NCI-H345 treated with DMSO at 0.1 percent for 48 hours (cell line): ENCODE measurements at regions not wholly inside any gene's neighbourhood (a gene's known extent, or its start where the extent isn't known, plus 50 kb on each side); places are given as distances from the start of the nearest gene placed in this dataset.
"Not testable (repeated sequence)": the region's sequence is repeated elsewhere in the genome, so short reads cannot be mapped to it uniquely, and the experiment has no call there.

Source experiments
- DNase-seq: peaks from one replicate; lab custom pipeline; 2025; ENCODE audit not compliant: unreplicated experiment; lab: John Stamatoyannopoulos, UW

DNA sequence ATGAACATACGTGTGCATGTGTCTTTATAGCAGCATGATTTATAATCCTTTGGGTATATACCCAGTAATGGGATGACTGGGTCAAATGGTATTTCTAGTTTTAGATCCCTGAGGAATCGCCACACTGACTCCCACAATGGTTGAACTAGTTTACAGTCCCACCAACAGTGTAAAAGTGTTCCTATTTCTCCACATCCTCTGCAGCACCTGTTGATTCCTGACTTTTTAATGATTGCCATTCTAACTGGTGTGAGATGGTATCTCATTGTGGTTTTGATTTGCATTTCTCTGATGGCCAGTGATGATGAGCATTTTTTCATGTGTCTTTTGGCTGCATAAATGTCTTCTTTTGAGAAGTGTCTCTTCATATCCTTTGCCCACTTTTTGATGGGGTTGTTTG lies 493.0 kb upstream of the PIK3R1 start:
- DNase-seq, result not testable (repeated sequence)

DNA sequence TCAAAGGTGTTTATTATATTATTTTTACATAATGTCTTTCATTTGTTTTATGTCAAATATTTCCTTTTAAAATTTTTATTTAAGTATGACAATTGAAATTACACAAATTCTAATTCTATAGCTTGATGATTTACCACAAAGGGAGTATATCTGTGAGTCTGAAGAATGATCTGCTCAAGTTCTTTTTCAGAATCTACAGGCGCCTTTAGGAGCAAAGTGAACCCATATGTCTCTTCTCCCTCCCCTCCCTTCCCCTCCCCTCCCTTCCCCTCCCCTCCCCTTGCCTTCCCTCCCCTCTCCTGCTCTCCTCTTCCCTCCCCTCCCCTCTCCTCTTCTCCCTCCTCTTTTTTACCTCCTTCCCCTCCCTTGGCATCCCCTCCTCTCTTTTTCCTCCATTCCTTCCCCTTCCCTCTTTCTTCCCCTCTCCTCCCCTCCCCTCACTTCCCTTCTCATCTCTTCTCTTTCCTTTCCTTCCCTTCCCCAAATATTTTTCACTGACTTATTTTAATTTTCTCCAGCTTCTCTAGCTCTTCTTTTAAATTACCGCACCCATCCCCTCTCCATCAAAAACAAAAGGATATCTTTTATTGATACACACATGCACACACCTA lies 495.3 kb upstream of the PIK3R1 start:
- DNase-seq, result no peak

DNA sequence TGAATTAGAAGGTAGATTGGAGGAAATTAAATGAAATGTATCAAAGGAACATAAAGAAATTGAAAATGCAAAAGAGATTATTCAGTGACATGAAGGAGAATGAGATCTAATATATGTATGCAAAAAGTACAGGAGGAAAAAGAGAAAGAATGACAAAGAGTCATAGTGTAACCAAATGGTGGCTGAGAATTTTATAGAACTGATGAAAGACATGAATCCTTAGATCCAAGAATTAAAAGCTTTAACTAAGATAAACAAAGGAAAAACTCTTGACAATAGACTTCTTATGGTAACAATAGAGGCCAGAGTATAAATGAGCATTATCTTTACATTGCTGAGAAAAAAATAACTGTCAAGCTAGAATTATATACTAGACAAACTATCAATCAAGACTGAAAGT lies 505.4 kb upstream of the CD180 start:
- DNase-seq, result no peak

DNA sequence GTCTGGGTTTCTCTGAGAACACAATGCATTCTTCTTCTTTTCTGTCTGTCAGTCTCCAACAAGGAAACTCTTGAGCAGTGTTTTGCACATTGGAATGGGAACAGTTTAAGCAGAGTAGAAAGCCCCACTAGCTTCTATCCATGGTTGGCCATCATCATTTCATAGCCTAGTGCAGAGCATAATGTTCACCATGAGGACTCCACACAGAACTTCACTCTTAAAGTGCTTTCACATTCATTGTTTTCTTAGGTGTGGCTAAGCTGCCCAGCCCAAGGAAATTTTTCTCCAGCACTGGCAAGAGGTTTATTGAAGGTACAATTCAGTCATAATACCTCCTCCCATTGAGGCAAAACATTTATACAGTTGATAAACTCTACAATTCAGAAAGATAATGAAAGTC lies 503.0 kb upstream of the CD180 start:
- no peak for DNase-seq

DNA sequence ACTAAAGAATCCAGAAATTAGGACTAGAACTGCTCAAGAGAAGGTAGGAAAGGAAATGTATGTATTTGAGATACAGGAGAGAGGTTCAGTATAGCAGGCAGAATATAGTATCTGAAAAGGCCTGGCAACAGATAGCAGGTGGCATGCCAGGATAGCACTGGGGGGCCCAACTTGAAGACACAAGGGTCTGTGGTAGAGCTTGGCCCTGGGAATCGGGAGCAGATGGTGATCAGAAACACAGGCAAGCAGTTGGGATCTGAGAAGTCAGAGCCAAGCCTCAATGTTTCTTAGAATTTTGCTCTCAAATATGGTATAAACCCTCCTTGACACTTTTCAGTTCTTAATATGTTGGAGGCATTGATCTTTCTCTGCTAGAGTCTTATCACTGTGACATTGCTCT lies 499.8 kb upstream of the CD180 start:
- DNase-seq, result no peak

DNA sequence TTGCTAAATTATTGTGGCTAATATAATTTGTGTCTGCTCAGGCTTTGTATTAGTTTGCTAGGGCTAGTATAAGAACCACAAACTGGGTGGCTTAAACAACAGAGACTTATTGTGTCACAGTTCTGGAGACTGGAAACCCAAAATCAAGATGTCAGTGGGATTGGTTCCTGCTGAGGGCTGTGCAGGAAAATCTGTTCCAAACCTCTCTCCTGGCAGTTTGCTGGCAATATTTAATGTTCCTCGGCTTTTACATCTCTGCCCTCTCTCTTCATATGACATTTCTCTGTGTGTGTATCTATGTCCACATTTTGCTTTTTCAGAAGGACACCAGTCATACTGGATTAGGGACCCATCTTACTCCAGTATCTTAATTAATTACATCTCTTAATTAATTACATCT lies 498.8 kb upstream of the CD180 start:
- DNase-seq, result no peak

DNA sequence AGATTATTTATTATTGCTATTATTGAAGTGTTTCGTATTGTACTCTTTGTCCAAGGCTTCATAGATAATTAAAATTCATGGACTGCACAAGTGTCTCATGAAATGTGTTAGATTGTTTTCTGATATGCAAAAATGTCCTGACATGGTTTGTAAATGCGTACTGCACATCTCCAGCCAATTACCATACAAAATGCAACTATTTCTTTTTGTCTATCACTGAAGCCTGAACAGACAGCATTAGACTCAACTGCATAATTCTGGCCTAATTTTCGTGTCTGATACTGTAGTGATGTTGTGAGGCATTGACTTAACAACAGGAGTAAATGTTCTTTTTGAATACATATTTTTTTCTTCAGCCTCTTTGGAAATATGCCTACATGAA lies 498.2 kb upstream of the CD180 start:
- DNase-seq, result no peak

DNA sequence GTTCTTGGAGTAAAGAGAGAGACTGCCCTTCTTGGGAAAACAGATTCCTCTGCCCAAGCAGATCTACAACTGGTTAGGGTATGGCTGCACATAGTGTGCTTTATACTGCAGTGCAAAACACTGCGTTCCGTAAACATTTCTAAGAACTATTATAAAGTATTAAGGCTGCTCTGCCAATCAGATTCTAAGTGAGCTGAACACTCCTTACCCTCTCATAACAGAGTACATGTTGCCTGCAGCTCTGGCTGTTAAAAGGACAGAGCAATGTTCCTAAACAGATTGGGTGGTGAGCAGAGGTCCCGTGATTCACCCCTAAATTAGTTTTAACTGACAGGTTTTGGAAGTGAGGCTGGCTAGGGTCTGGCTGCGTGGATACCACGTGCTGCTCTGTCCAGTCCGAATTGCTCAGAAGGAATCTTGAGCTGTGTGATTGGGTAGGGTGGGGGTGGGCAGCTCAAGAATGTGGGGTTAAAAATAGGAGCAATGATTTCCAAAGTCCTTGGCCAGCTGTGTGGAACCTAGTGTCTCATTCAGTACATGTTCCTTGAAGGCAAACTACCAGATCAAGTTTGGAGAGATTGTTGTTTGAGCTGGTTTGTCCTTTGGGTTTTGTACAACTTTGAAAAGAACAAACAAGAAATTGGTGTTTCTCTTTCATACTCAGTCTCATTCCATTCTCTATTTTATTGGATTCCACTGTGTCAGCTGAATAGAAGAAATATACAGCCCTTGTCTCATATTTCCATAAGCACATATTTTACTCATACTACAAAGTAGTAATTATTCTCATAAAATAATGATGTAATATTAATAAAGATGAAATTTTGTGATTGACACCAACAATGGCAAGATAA lies 497.6 kb upstream of the CD180 start:
- DNase-seq, result no peak

DNA sequence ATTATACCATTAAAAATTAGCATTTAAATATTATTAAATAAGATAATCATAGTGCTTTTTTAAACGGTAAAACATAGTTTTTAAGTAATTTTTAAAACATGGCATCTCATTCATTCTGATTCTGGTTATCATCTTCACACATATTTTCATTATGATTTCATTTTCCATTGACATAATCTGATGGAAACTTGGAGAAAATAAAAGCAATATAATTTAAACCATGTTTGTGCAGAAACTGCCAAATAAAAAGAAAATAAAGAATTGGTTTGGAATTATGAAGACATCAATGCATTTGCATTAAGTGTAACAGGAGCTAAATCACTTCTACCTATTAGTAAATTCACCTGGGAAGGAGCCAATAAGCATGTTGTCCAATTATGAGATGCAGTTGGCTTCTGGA lies 490.1 kb upstream of the CD180 start:
- DNase-seq, result no peak

DNA sequence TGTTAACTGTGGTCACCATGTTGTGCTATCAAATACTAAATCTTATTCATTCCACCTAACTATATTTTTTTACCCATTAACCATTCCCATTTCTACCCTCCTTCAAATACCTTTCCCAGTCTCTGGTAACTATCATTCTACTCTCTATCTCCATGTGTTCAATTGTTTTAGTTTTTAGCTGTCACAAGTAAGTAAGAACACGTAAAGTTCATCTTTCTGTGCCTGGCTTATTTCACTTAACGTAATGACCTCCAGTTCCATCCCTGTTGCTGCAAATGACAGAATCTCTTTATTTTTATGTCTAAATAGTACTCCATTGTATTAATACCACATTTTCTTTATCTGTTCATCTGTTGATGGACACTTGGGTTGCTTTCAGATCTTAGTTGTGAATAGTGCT lies 485.1 kb upstream of the CD180 start:
- DNase-seq, result no peak

DNA sequence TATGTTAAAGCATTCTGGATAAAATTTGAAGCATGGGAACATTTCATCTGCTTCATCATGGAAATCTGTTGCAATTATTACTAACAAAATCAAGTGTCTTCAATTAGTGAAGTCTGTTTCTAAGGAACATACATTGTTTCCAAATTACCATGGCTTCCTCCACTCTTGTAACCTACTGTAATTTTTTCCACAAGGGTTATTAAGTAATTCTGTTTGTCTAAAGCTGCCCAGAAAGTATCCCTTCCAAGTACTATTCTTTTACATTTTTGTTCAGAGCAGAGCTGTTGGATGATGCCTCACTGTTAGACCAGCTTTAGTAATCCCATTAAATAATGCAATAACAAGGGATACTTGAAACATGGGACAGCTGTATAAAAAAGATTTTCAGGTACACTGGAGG lies 483.5 kb upstream of the CD180 start:
- DNase-seq, result no peak

DNA sequence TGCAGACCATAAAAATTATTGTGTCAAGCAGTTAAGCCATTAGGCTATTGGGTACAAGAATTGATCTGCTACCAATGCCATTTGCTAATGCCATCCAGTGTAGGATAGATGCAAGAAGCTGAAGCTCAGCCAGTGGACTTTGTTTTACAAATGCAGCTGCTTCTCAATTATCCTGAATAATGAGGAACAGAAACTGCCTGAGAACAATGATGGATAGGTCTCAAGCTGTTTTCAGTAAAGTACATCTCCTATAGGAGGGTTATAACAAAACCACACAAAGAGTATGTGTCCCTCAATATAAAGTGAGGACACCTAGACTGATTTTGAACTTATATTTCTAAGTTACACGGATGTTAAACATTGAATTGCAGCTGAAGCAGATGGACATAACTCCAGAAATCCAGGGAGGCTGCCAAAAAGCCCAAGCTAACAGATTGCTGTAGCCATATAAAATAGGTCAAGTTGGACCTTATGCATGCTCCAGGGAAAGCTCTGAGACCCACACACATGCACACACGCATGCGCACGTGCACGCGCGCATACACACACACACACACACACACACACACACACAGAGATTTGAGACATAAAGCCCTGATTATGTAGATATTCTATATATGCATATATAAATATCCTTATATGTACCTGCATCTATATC lies 482.7 kb upstream of the CD180 start:
- DNase-seq, result no peak

DNA sequence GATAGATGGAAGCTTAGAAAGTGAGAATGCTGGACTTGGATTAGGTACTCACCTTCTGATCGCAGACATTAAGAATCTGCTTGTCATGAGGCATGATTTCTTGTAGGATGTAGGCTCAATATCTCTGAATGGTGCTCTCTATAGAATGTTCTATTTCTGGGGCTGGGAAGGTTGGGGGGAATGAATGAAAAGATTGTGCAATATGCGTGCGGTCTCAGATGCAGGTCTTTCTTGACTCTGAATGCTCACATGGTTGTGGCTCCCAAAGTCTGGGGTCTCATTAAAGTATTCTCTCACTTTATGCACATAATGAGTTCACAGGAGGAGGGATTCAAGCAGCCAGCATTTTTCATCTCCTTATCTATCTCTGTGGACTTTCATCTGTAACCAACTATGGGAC lies 482.0 kb upstream of the CD180 start:
- no peak for DNase-seq

DNA sequence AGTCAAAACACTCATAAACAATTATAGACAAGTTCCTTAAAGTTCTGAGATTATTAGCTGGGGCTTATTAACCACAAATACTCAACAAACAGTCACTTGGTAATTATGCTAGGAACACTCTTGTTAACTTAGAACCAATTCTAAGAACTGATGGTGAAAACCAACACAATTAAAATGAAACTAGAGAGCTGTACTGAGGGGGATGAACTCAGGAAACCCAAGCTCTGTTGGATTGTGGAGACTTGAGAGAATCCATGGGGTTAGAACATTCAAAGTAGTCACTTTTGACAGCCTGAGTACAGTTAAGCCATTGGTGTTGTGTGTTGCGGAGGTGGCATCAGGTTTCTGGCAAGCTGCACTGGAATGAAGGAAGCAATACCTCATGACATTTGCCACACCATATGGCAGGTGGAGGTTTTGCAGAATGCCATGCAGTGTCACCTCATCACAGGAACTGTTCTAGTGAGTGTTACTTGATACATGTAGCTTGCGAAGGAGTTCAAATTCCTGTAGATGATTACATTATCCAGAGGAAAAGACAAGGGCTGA lies 480.9 kb upstream of the CD180 start:
- DNase-seq, result no peak

DNA sequence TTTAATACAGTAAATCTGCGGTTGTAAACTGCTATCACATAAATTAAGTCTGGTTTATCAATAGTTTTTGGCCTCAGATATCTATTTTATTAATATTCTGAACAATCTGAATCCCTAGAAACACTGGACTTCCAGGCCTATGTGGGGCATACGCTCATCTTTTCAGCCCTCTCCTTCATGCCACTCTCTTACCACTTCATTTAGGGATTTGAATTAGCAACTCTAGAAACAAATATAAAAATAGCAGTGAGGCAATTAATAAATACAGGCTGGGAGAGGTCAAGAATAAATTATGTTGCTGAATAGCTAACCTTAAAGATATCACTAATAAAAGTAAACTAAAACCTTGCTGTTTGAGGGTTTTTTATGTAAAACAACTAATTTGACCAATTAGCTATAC lies 480.3 kb upstream of the CD180 start:
- no peak for DNase-seq

DNA sequence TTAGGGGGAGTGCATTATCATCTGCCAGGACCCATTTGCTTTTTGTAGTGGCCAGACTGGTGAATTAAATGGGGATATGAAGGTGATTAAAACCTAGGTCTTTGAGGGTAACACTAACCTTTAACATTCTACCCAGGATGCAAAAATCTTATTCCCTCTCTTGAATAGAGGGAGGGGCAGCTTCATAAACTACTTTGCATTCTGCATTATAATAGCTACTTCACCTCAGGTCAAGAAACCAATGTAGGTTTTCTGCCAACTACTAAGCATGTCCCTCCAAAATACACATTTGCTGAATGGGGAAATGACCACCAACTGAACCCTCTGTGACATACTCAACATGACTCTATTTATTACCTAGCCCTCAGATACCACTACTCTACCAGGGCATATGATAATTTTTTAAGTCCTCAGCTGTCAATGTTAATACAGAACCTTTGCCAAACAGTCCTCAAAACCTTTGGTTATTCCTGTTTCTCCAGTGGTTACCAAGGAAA lies 477.6 kb upstream of the CD180 start:
- no peak for DNase-seq

DNA sequence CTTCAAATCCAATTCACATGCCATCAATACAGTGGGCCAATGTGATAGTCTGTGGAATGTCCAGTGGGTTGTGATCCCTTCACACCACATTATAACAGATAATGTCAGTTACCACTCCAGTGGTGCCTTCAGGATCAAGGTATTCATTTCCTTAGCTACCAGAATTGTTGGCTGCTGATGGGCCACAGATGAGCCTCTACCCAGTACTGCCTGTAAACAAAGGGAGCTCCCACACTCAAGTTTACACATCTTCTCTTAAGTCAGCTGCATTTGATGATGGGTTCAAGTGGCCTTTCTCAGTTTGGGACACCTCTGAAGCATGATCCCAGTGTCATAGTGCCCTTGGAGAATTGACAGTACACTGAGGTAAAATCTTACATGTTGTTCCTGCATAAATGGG lies 477.0 kb upstream of the CD180 start:
- DNase-seq, result no peak

DNA sequence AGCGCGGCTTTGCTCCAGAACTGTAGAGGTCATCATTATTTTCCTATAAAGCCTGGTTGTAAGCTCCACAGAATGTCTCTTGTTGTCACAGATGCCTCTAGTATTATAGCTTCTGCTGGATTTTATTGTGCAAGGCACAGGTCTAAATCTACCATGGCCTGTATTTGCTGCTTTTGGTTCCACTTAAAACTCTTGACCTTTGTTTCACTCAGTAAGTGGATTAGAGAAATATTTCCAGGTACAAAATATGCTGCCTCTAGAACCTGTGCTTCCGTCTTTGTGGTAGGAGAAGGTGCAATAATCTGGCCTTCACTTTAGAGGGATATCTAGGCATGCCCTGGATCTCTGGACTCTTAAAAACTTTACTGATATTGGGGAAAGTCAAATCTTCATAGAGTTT lies 476.6 kb upstream of the CD180 start:
- DNase-seq, result no peak

DNA sequence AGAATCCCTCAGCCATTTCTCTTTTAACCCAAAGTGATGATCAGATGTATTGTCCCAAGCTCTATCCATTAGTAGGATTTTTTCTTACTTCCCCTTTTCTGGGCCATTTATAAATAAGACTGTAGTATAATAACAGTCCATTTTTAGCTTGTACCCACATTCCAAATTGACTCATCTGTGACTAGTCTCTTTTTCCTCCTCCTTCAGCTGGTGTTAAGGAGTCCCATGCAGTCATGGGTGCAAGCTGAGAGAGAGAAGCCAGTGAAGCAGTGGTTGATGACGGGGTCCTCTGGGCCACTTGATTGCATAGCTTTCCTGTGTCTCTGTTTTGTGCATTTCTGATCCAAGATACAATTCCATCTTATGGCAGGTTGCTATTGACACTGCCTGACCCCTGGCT lies 476.0 kb upstream of the CD180 start:
- DNase-seq, result no peak

DNA sequence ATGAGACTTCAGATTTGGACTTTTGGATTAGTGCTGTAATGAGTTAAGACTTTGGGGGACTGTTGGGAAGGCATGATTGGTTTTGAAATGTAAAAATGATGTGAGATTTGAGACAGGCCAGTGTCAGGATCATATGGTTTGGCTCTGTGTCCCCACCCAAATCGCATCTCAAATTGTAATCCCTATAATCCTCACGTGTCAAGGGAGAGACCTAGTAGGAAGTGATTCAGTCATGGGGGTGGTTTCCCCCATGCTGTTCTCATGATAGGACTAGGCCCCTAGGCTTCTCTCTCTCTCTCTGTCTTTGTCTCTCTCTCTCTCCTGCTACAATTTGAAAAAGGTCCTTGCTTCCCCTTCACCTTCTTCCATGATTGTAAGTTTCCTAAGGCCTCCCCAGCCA lies 473.3 kb upstream of the CD180 start:
- no peak for DNase-seq

DNA sequence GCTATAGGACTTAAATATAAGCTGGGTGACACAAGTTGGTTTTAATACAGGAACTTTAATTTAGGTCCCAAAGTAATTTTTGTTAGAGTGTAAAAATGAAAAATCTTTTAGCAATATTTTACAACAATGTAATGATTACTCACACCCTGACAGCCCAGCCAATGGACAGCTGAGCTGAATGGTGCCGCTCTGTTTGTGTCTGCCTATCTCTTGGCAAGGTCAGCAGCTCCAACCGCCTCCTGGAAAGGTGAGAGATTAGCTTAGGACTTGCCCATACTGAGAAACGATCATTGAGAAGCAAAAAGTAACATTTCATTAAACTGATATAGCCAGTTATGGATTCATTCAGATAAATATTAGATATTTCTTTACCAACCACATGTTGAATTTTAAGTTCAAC lies 463.6 kb upstream of the CD180 start:
- no peak for DNase-seq

DNA sequence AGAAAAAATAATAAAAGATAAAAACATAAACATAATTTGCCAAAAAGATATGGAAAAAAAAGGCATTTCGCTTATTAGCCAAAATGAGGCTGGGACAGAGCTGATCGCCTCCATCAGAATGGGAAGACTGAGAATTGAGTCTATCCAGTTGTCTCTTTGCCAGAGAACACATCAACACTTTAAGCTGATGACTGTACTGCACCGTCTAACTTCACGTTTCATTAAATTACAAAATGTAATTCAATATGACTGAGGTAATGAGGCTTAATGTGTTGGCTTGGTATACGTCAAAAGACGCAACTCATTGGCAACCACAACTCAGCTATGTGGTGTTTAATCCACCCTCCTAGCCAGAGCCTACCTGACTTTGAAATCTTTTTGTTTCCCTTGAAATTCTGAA lies 462.7 kb upstream of the CD180 start:
- no peak for DNase-seq
